HFF-Myc (cell line): ENCODE measurements at regions not wholly inside any gene's neighbourhood (a gene's known extent, or its start where the extent isn't known, plus 50 kb on each side); places are given as distances from the start of the nearest gene placed in this dataset.

ENCODE experiments used
- DNase-seq: peaks from one replicate; pipeline ENCODE4 v3.0.0-alpha.2; 2011; ENCODE audit warnings: low read depth; ENCODE audit errors: extremely low read depth
- H3K4me3 ChIP-seq: replicated peaks from 2 replicates; pipeline ENCODE4 v1.5.1; 2011; ENCODE audit warnings: low read depth, mild to moderate bottlenecking, control low read depth, low read length
- TF ChIP-seq, protein P1 (sequence below): IDR thresholded peaks from 2 replicates; pipeline ENCODE4 v1.5.1; 2012; ENCODE audit warnings: mild to moderate bottlenecking, low read depth, low read length, control low read depth; ENCODE audit errors: missing control alignments

DNA sequence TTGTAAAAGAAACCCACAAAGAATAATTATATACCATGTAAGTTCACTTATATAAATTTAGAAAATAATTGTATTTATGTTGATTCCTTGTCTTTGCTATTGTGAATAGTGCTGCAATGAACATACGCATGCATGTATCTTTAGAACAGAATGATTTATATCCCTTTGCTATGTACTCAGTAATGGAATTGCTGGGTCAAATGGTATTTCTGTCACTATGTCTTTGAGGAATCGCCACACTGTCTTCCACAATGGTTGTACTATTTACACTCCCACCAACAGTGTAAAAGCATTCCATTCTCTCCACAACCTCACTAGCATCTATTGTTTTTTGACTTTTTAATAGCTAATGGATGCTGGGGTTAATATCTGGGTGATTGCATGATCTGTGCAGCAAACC, 149.4 kb upstream of the CNTN3 start:
- TF ChIP-seq, protein P1, sequence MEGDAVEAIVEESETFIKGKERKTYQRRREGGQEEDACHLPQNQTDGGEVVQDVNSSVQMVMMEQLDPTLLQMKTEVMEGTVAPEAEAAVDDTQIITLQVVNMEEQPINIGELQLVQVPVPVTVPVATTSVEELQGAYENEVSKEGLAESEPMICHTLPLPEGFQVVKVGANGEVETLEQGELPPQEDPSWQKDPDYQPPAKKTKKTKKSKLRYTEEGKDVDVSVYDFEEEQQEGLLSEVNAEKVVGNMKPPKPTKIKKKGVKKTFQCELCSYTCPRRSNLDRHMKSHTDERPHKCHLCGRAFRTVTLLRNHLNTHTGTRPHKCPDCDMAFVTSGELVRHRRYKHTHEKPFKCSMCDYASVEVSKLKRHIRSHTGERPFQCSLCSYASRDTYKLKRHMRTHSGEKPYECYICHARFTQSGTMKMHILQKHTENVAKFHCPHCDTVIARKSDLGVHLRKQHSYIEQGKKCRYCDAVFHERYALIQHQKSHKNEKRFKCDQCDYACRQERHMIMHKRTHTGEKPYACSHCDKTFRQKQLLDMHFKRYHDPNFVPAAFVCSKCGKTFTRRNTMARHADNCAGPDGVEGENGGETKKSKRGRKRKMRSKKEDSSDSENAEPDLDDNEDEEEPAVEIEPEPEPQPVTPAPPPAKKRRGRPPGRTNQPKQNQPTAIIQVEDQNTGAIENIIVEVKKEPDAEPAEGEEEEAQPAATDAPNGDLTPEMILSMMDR, result no peak
- H3K4me3 ChIP-seq, result no peak overlapping the region

DNA sequence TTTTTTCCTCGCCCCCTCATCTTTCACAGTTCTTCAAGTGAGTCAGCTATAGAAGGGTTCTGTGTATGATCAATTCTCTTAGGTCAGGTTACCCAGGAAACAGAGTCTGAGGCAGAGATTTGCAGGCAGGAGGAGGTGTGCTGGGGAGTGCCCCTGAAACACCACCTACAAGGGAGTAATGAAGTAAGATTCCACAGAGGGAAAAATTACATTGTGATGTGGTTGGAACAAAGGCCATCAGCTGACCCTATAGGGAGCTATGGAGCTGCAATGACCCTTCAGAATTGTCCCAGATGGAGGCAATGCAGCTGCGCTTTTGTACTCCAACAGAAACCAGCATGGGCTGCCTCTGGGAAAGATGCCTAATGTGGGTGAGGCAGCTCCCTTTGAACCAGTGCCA, 142.2 kb upstream of the CNTN3 start:
- DNase-seq, result no peak
- no peak overlapping the region for H3K4me3 ChIP-seq
- TF ChIP-seq, protein P1, result no peak

More for the DNA sequence above, 149.4 kb upstream of the CNTN3 start:
- no peak for DNase-seq

DNA sequence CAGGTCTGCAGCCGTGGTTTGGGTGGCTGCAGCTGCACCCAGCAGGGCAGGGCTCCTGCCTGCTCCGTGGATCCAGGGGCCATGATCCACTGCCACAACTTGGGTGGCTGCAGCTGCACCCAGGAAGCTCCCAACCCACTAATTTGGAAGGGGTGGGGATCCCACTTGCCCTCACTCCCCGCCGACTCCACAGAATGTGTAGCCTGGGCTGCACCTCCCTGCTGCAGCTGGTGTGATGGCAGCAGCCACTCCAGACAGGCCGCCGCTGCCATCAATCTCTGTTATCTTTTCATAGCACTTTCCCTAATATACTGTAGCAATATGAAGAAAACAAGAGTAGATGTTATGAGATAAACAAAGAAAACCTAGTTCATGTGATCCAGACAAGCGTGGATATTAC, 137.8 kb upstream of the CNTN3 start:
- no peak overlapping the region for H3K4me3 ChIP-seq
- TF ChIP-seq, protein P1, result no peak
- no peak for DNase-seq

DNA sequence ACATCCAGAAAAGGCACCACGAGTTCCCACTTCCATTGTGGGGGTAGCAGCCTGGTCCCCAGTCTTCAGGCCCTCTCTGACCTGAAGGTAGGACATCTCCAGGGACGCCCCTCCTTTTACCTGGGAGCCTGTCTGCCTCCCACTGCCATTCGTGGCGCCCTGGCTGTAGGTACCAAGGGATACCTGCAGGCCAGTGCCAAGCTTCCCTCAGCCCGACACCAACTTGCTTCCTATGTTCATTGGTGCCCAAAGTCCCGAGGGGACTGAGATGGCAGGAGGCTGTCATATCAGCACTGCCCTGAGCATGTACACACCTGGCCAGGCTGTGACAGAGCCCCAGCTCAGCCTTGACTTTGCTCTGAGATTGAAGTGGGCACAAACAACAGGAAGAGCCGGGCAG, 137.3 kb upstream of the CNTN3 start:
- TF ChIP-seq, protein P1, result no peak
- no peak for DNase-seq
- no peak overlapping the region for H3K4me3 ChIP-seq

DNA sequence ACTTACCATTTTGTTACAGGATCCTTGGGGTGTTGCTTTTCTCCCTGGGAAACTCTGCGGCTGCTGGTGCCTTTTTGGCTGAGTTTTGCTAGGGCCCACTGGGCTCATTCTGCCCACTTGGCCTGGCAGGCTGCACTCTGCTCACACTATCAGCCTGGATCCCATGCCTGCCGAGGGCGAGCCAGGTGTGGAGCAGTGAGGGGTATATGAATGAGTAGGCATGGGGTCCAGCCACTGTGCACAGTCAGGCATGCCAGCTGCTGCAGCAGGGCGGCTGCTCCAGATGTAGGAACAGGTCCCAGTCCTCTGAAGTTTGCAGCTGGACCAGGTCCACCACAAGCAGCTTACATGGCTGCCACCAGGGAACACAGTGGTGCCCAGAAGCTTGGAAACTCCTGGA, 136.4 kb upstream of the CNTN3 start:
- H3K4me3 ChIP-seq, result no peak overlapping the region
- DNase-seq, result no peak
- TF ChIP-seq, protein P1, result no peak

DNA sequence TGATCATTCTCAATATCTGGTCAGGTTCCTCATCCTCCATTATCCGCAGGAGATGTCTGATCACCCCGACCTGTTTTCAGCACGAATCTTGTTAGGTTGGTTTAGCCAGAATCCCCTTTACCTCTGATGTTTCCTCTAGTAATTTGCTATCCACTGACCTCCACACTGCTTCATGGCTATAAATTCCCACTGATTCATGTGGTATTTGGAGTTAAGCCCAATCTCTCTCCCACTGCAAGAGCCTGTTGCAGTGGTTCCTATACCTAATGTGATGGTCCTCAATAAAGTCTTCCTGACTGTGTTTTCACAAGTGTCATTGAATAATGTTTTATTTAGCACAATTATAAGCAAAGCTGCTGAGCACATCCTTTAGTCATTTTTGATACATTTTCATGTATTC, 124.8 kb upstream of the CNTN3 start:
- no peak for DNase-seq
- TF ChIP-seq, protein P1, result no peak
- H3K4me3 ChIP-seq, result no peak overlapping the region

DNA sequence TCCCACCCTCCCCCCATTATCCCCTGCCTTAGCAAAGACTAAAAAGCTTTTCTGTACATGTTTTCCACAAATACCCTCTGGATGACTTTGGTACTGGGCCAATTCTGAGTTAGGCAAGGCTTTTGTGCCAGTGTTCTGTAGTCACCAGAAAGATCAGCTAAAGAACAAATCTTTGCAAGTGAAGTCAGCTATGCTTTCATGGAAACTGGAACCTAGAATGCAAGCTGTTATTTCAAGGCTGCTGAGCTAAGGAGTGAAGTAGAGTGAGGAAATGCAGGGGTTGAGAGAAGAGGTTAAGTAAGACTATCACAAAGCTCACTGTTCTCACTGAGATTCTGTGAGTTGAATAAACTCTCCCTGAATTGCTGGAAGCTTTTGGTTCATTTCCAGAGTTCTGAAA, 107.8 kb upstream of the CNTN3 start:
- TF ChIP-seq, protein P1, result no peak
- no peak for DNase-seq
- no peak overlapping the region for H3K4me3 ChIP-seq
